SK-N-SH treated with all-trans-retinoic acid at 6 μM for 48 hours (cell line): ENCODE measurements at regions not wholly inside any gene's neighbourhood (a gene's known extent, or its start where the extent isn't known, plus 50 kb on each side); places are given as distances from the start of the nearest gene placed in this dataset.

Experiments used
- ATAC-seq: fragments of 200-7000 bp; cut with Tn5 transposase; 3 replicates; pipeline ENCODE4 v1.9.1; 2020; ENCODE audit warnings: mild to moderate bottlenecking, moderate library complexity
- ARNTL ChIP-seq: fragments of 450-650 bp; formaldehyde crosslinking; IDR thresholded peaks from 2 replicates; pipeline ENCODE4 v1.5.0; 2020; ENCODE audit warnings: low read depth, mild to moderate bottlenecking, moderate library complexity, borderline replicate concordance
- BACH2 ChIP-seq: fragments of 250-450 bp; sonication (Bioruptor Pico); IDR thresholded peaks from 2 replicates; pipeline ENCODE4 v1.9.0; 2021; ENCODE audit warnings: mild to moderate bottlenecking, borderline replicate concordance
- CSDC2 ChIP-seq: fragments of 250-450 bp; sonication (Bioruptor Pico); IDR thresholded peaks from 2 replicates; pipeline ENCODE4 v1.5.0; 2020; ENCODE audit warnings: mild to moderate bottlenecking, moderate library complexity
- ESRRG ChIP-seq: fragments of 250-450 bp; sonication (Bioruptor Pico); IDR thresholded peaks from 2 replicates; pipeline ENCODE4 v1.6.1; 2021; ENCODE audit warnings: mild to moderate bottlenecking
- GLIS3 ChIP-seq: fragments of 250-450 bp; sonication (Bioruptor Pico); IDR thresholded peaks from 2 replicates; pipeline ENCODE4 v1.5.0; 2020; ENCODE audit warnings: mild to moderate bottlenecking, moderate library complexity
- ISL1 ChIP-seq: fragments of 250-450 bp; sonication (Bioruptor Pico); IDR thresholded peaks from 2 replicates; pipeline ENCODE4 v2.1.2; 2022; ENCODE audit warnings: mild to moderate bottlenecking, moderate library complexity
- OSR1 ChIP-seq: fragments of 250-450 bp; sonication (Bioruptor Pico); IDR thresholded peaks from 2 replicates; pipeline ENCODE4 v1.8.0; 2022; ENCODE audit warnings: moderate library complexity, mild to moderate bottlenecking, inconsistent platforms
- PPARA ChIP-seq: fragments of 250-450 bp; sonication (Bioruptor Pico); IDR thresholded peaks from 2 replicates; pipeline ENCODE4 v1.5.0; 2020; ENCODE audit warnings: mild to moderate bottlenecking, borderline replicate concordance
- RARB ChIP-seq: fragments of 250-450 bp; sonication (Bioruptor Pico); IDR thresholded peaks from 2 replicates; pipeline ENCODE4 v1.8.0; 2021; ENCODE audit warnings: mild to moderate bottlenecking, moderate library complexity
- SNAI2 ChIP-seq: fragments of 250-450 bp; sonication (Bioruptor Pico); IDR thresholded peaks from 2 replicates; pipeline ENCODE4 v1.5.0; 2020; ENCODE audit warnings: mild to moderate bottlenecking, moderate library complexity
- TCF4 ChIP-seq: fragments of 250-450 bp; sonication (Bioruptor Pico); IDR thresholded peaks from 2 replicates; pipeline ENCODE4 v1.8.0; 2021; ENCODE audit warnings: mild to moderate bottlenecking, moderate library complexity, borderline replicate concordance
- TOX ChIP-seq: fragments of 250-450 bp; sonication (Bioruptor Pico); IDR thresholded peaks from 2 replicates; pipeline ENCODE4 v1.8.0; 2021; ENCODE audit warnings: mild to moderate bottlenecking, moderate library complexity, borderline replicate concordance
- ZC3H10 ChIP-seq: fragments of 250-450 bp; sonication (Bioruptor Pico); IDR thresholded peaks from 2 replicates; pipeline ENCODE4 v1.5.1; 2021; ENCODE audit warnings: mild to moderate bottlenecking, moderate library complexity
- ZFP3 ChIP-seq: fragments of 250-450 bp; sonication (Bioruptor Pico); IDR thresholded peaks from 2 replicates; pipeline ENCODE4 v1.5.0; 2020; ENCODE audit warnings: mild to moderate bottlenecking, moderate library complexity
- ZFP30 ChIP-seq: fragments of 450-650 bp; formaldehyde crosslinking; IDR thresholded peaks from 2 replicates; pipeline ENCODE4 v1.5.0; 2022; ENCODE audit warnings: mild to moderate bottlenecking, moderate library complexity
- ZNF70 ChIP-seq: fragments of 450-650 bp; formaldehyde crosslinking; IDR thresholded peaks from 2 replicates; pipeline ENCODE4 v1.5.0; 2020; ENCODE audit warnings: mild to moderate bottlenecking, moderate library complexity
- ZNF8 ChIP-seq: fragments of 450-650 bp; formaldehyde crosslinking; IDR thresholded peaks from 2 replicates; pipeline ENCODE4 v1.5.0; 2020; ENCODE audit warnings: mild to moderate bottlenecking, moderate library complexity
- TF ChIP-seq, protein P1 (sequence below): fragments of 250-450 bp; sonication (Bioruptor Pico); IDR thresholded peaks from 2 replicates; pipeline ENCODE4 v1.8.0; 2020; ENCODE audit warnings: mild to moderate bottlenecking, moderate library complexity, borderline replicate concordance
- TF ChIP-seq, protein P2 (sequence below): fragments of 250-450 bp; sonication (Bioruptor Pico); IDR thresholded peaks from 2 replicates; pipeline ENCODE4 v1.8.0; 2021; ENCODE audit warnings: low read depth, mild to moderate bottlenecking, moderate library complexity, borderline replicate concordance
- TF ChIP-seq, protein P3 (sequence below): fragments of 250-450 bp; sonication (Bioruptor Pico); IDR thresholded peaks from 2 replicates; pipeline ENCODE4 v1.5.1; 2021; ENCODE audit warnings: mild to moderate bottlenecking, moderate library complexity
- TF ChIP-seq, protein P4 (sequence below): fragments of 250-450 bp; sonication (Bioruptor Pico); IDR thresholded peaks from 2 replicates; pipeline ENCODE4 v1.5.1; 2020; ENCODE audit warnings: low read depth, mild to moderate bottlenecking, moderate library complexity
- TF ChIP-seq, protein P5 (sequence below): fragments of 250-450 bp; sonication (Bioruptor Pico); IDR thresholded peaks from 2 replicates; pipeline ENCODE4 v1.5.0; 2020; ENCODE audit warnings: mild to moderate bottlenecking, moderate library complexity

DNA sequence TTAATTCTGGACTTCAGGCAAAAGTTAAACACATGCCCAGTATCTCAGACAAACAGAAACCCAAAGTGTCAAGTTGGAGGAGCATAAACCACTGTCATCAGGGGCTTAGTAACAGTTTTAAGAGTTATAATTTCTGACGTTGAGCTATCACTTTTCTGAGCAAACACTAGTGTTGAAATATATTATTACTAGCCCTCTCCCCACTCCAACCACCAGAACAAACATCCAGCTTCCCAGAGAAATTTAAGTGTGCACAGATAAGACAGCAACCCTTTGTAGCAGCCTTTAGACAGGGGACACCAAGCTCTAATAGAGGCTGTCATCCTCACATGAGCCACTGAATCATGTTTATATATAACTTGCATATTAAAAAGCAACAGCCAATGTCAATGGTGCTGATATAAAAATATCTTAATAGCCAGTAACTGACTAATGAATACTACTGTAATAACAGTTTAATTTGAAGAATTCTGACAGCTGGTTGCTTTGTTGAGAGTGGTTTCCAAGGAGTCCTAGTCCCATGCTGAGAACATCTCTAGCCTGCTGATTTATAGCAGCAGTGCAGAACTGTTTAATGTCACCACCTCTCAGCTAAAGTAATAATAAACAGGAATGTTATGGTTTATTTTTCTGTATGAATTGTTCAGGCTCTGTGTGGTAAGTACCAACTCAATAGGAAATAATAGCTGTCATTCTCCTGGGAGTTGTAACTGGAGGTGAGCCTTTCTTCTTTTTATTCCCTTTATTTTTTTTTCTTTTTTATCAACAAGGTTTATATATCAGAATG lies 528.7 kb upstream of the ZNF608 start:
- peak; percentile 45 for ATAC-seq

DNA sequence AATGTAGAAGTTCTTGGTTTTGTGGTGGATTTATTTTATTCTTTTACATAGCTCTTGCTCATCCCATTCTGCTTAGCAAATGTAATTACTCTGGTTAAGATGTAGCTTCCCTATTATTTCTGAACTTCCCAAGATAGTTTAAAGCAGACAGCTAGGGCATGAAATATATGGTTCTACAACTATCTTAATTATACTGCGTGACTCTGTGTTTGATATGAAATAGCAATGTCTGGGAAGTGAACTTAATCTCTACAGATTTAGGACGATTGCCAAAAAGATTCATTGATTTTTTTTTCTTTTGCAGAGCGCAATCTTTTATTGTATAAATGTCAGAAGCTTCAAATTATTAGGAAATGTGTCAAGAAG lies 529.3 kb upstream of the ZNF608 start:
- no peak; the same call in 2 of the 3 replicates for ATAC-seq
- TF ChIP-seq, protein P1, sequence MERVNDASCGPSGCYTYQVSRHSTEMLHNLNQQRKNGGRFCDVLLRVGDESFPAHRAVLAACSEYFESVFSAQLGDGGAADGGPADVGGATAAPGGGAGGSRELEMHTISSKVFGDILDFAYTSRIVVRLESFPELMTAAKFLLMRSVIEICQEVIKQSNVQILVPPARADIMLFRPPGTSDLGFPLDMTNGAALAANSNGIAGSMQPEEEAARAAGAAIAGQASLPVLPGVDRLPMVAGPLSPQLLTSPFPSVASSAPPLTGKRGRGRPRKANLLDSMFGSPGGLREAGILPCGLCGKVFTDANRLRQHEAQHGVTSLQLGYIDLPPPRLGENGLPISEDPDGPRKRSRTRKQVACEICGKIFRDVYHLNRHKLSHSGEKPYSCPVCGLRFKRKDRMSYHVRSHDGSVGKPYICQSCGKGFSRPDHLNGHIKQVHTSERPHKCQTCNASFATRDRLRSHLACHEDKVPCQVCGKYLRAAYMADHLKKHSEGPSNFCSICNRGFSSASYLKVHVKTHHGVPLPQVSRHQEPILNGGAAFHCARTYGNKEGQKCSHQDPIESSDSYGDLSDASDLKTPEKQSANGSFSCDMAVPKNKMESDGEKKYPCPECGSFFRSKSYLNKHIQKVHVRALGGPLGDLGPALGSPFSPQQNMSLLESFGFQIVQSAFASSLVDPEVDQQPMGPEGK (CRISPR knock-in tag): no peak
- TF ChIP-seq, protein P2, sequence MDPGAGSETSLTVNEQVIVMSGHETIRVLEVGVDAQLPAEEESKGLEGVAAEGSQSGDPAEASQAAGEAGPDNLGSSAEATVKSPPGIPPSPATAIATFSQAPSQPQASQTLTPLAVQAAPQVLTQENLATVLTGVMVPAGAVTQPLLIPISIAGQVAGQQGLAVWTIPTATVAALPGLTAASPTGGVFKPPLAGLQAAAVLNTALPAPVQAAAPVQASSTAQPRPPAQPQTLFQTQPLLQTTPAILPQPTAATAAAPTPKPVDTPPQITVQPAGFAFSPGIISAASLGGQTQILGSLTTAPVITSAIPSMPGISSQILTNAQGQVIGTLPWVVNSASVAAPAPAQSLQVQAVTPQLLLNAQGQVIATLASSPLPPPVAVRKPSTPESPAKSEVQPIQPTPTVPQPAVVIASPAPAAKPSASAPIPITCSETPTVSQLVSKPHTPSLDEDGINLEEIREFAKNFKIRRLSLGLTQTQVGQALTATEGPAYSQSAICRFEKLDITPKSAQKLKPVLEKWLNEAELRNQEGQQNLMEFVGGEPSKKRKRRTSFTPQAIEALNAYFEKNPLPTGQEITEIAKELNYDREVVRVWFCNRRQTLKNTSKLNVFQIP (CRISPR knock-in tag): no peak

More for the DNA sequence above, 528.7 kb upstream of the ZNF608 start:
- no peak for TF ChIP-seq ZFP3
- TF ChIP-seq TCF4 (CRISPR knock-in tag): no peak
- TF ChIP-seq ISL1 (CRISPR knock-in tag): peak; percentile 64
- no peak; the same call in 1 of the 2 replicates for TF ChIP-seq TOX
- TF ChIP-seq, protein P3, sequence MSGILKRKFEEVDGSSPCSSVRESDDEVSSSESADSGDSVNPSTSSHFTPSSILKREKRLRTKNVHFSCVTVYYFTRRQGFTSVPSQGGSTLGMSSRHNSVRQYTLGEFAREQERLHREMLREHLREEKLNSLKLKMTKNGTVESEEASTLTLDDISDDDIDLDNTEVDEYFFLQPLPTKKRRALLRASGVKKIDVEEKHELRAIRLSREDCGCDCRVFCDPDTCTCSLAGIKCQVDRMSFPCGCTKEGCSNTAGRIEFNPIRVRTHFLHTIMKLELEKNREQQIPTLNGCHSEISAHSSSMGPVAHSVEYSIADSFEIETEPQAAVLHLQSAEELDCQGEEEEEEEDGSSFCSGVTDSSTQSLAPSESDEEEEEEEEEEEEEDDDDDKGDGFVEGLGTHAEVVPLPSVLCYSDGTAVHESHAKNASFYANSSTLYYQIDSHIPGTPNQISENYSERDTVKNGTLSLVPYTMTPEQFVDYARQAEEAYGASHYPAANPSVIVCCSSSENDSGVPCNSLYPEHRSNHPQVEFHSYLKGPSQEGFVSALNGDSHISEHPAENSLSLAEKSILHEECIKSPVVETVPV (CRISPR knock-in tag): no peak
- no peak for TF ChIP-seq CSDC2
- no peak for TF ChIP-seq ARNTL (CRISPR knock-in tag)
- no peak for TF ChIP-seq PPARA
- TF ChIP-seq, protein P1 (CRISPR knock-in tag): no peak
- TF ChIP-seq, all 23 proteins: peak for 1

DNA sequence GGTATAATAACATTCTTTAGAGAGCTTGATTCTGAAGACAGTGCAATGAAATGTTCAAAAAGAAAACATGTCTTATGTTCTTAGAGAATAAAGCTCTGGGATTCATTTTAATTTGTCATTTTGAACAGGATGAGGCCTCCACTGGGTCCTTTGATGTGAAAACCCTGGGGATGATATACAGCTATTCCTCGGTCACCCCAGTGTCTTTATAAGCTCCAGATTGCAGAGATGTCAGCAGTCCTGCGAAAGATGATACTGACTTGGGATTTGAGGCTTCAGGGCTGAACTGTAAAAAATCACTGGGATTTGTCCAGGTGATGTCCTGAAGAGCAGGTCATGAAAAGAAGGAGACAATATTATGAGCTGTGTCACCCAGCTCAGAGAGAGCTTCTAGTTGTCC lies 529.7 kb upstream of the ZNF608 start:
- ATAC-seq: peak; percentile 8; the same call in 1 of the 3 replicates
- TF ChIP-seq OSR1 (CRISPR knock-in tag): no peak
- TF ChIP-seq PPARA: no peak
- no peak for TF ChIP-seq CSDC2
- no peak for TF ChIP-seq TOX
- no peak for TF ChIP-seq ZFP30 (CRISPR knock-in tag)
- no peak for TF ChIP-seq TCF4 (CRISPR knock-in tag)
- TF ChIP-seq ZNF70 (CRISPR knock-in tag): no peak
- TF ChIP-seq, protein P1 (CRISPR knock-in tag): no peak
- TF ChIP-seq RARB (CRISPR knock-in tag): no peak
- no peak for TF ChIP-seq ZNF8 (CRISPR knock-in tag)
- TF ChIP-seq ESRRG (CRISPR knock-in tag): no peak
- no peak for TF ChIP-seq ZC3H10 (CRISPR knock-in tag)
- TF ChIP-seq, protein P4, sequence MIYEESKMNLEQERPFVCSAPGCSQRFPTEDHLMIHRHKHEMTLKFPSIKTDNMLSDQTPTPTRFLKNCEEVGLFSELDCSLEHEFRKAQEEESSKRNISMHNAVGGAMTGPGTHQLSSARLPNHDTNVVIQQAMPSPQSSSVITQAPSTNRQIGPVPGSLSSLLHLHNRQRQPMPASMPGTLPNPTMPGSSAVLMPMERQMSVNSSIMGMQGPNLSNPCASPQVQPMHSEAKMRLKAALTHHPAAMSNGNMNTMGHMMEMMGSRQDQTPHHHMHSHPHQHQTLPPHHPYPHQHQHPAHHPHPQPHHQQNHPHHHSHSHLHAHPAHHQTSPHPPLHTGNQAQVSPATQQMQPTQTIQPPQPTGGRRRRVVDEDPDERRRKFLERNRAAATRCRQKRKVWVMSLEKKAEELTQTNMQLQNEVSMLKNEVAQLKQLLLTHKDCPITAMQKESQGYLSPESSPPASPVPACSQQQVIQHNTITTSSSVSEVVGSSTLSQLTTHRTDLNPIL (CRISPR knock-in tag): no peak
- no peak for TF ChIP-seq ISL1 (CRISPR knock-in tag)
- no peak for TF ChIP-seq BACH2 (CRISPR knock-in tag)
- no peak for TF ChIP-seq SNAI2 (CRISPR knock-in tag)
- TF ChIP-seq, protein P5, sequence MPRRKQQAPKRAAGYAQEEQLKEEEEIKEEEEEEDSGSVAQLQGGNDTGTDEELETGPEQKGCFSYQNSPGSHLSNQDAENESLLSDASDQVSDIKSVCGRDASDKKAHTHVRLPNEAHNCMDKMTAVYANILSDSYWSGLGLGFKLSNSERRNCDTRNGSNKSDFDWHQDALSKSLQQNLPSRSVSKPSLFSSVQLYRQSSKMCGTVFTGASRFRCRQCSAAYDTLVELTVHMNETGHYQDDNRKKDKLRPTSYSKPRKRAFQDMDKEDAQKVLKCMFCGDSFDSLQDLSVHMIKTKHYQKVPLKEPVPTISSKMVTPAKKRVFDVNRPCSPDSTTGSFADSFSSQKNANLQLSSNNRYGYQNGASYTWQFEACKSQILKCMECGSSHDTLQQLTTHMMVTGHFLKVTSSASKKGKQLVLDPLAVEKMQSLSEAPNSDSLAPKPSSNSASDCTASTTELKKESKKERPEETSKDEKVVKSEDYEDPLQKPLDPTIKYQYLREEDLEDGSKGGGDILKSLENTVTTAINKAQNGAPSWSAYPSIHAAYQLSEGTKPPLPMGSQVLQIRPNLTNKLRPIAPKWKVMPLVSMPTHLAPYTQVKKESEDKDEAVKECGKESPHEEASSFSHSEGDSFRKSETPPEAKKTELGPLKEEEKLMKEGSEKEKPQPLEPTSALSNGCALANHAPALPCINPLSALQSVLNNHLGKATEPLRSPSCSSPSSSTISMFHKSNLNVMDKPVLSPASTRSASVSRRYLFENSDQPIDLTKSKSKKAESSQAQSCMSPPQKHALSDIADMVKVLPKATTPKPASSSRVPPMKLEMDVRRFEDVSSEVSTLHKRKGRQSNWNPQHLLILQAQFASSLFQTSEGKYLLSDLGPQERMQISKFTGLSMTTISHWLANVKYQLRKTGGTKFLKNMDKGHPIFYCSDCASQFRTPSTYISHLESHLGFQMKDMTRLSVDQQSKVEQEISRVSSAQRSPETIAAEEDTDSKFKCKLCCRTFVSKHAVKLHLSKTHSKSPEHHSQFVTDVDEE: no peak
- no peak for TF ChIP-seq ARNTL (CRISPR knock-in tag)
- TF ChIP-seq GLIS3 (CRISPR knock-in tag): no peak
- TF ChIP-seq, all 23 proteins: peak for 0
